SU-DHL-6 (cell line): ENCODE measurements at regions not wholly inside any gene's neighbourhood (a gene's known extent, or its start where the extent isn't known, plus 50 kb on each side); places are given as distances from the start of the nearest gene placed in this dataset.

ENCODE experiments used
- H2AFZ ChIP-seq: fragments of 200-600 bp; sonication (generic); 2 replicates; pipeline ENCODE4 v1.6.1; 2014; ENCODE audit warnings: low read depth, mild to moderate bottlenecking, moderate library complexity, mixed read lengths, antibody characterized with exemption, low read length; ENCODE audit not compliant: severe bottlenecking
- H3F3A ChIP-seq: fragments of 200-600 bp; shearing (Covaris generic); 2 replicates; pipeline ENCODE4 v1.6.0; 2016; ENCODE audit warnings: antibody characterized with exemption, mild to moderate bottlenecking; ENCODE audit not compliant: insufficient read depth
- H3K27ac ChIP-seq: fragments of 200-600 bp; sonication (generic); 2 replicates; pipeline ENCODE4 v1.5.1; 2016; ENCODE audit warnings: low read depth, mild to moderate bottlenecking, low read length, moderate library complexity, mixed read lengths
- H3K27me3 ChIP-seq: fragments of 200-600 bp; sonication (generic), shearing (Covaris generic); 2 replicates; pipeline ENCODE4 v1.6.0; 2014; ENCODE audit warnings: mild to moderate bottlenecking, low read length
- H3K36me3 ChIP-seq: fragments of 200-600 bp; sonication (generic); 2 replicates; pipeline ENCODE4 v1.6.1; 2014; ENCODE audit warnings: mild to moderate bottlenecking, low read length, mixed read lengths
- H3K4me2 ChIP-seq: fragments of 300-600, 200-600 bp; shearing (Covaris generic), sonication (generic); 2 replicates; pipeline ENCODE4 v1.6.0; 2014; ENCODE audit warnings: low read length, low read depth, mild to moderate bottlenecking; ENCODE audit not compliant: poor library complexity, severe bottlenecking
- H3K4me3 ChIP-seq: fragments of 200-600 bp; sonication (generic); 2 replicates; pipeline ENCODE4 v1.5.1; 2014; ENCODE audit warnings: antibody characterized with exemption, low read length, mild to moderate bottlenecking, mixed read lengths; ENCODE audit not compliant: insufficient read depth, poor library complexity, severe bottlenecking
- H3K79me2 ChIP-seq: fragments of 200-600 bp; sonication (generic); 2 replicates; pipeline ENCODE4 v1.6.1; 2014; ENCODE audit warnings: mild to moderate bottlenecking, low read length, moderate library complexity; ENCODE audit not compliant: insufficient read depth
- H3K9ac ChIP-seq: fragments of 200-600 bp; sonication (generic); 2 replicates; pipeline ENCODE4 v1.7.0; 2014; ENCODE audit warnings: mild to moderate bottlenecking, low read length
- H3K9me2 ChIP-seq: fragments of 200-600 bp; sonication (generic); replicated peaks from 2 replicates; pipeline ENCODE4 v1.6.1; 2014; ENCODE audit warnings: low read length; ENCODE audit not compliant: insufficient read depth
- H3K9me3 ChIP-seq: fragments of 200-600 bp; sonication (generic); 2 replicates; pipeline ENCODE4 v1.6.1; 2014; ENCODE audit warnings: low read length, mixed read lengths; ENCODE audit not compliant: insufficient read depth
- H4K20me1 ChIP-seq: fragments of 200-600 bp; sonication (generic); 2 replicates; pipeline ENCODE4 v1.6.1; 2014; ENCODE audit warnings: low read depth, mild to moderate bottlenecking, antibody characterized with exemption, low read length, moderate library complexity, mixed read lengths
- EZH2phosphoT487 ChIP-seq: fragments of 200-600 bp; sonication (generic), shearing (Covaris generic); conservative IDR thresholded peaks from 2 replicates; pipeline ENCODE4 v1.6.1; 2018; ENCODE audit warnings: mild to moderate bottlenecking, antibody characterized with exemption, low read length, moderate library complexity, mixed read lengths
- TF ChIP-seq, protein P1 (sequence below): fragments of 200-600 bp; sonication (generic); IDR thresholded peaks from one replicate; pipeline ENCODE4 v1.5.1; 2017; ENCODE audit warnings: antibody characterized with exemption, mild to moderate bottlenecking, low read length, moderate library complexity; ENCODE audit not compliant: insufficient read depth, poor library complexity, severe bottlenecking

DNA sequence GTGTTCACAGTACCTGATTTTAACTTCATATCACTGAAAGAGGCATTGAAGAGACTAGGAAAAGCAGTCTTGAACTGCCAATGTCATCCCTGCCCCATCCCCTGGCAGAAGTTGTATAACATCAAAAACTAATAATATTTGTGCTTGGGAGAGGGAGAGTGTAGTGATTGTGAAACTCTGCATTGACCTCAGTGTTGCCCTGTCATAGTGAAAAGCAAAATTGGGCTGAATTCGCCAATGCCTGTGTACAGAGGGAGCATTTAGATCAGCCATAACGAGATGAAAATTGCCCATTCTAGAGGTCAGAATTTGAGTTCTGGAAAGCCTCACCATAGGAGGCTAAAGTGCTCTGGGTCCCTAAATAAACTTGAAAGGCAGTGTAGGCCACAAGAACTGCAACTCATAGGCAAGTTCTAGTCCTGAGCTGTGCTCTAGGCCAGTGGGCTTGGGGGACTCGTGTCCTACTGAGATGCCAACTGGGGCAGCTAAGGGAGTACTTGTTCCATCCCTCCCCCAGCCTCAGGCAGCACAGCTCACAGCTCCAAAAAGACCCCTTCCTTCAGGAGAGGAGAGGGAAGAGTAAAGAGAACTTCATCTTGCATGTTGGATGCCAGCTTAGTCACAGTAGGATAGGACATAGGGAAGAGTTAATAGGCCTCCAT lies 855.6 kb downstream of the TSN start:
- Histone ChIP-seq H2AFZ (no peak overlapping the region), H3K9ac (no peak overlapping the region), H3K4me2 (no peak overlapping the region), H3K27me3 (no peaks in the 10 kb centered on the region), H3K36me3 (no peaks in the 10 kb centered on the region), H3K4me3 (no peak overlapping the region), H3K79me2 (no peaks in the 10 kb centered on the region), H3K27ac (no peak overlapping the region), H3K9me2 (no peaks in the 10 kb centered on the region), H3K9me3 (no peaks in the 10 kb centered on the region), H4K20me1 (no peaks in the 10 kb centered on the region), H3F3A (no peaks in the 10 kb centered on the region)
- TF ChIP-seq EZH2phosphoT487 = no peak
- TF ChIP-seq, protein P1, sequence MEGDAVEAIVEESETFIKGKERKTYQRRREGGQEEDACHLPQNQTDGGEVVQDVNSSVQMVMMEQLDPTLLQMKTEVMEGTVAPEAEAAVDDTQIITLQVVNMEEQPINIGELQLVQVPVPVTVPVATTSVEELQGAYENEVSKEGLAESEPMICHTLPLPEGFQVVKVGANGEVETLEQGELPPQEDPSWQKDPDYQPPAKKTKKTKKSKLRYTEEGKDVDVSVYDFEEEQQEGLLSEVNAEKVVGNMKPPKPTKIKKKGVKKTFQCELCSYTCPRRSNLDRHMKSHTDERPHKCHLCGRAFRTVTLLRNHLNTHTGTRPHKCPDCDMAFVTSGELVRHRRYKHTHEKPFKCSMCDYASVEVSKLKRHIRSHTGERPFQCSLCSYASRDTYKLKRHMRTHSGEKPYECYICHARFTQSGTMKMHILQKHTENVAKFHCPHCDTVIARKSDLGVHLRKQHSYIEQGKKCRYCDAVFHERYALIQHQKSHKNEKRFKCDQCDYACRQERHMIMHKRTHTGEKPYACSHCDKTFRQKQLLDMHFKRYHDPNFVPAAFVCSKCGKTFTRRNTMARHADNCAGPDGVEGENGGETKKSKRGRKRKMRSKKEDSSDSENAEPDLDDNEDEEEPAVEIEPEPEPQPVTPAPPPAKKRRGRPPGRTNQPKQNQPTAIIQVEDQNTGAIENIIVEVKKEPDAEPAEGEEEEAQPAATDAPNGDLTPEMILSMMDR = no peak

DNA sequence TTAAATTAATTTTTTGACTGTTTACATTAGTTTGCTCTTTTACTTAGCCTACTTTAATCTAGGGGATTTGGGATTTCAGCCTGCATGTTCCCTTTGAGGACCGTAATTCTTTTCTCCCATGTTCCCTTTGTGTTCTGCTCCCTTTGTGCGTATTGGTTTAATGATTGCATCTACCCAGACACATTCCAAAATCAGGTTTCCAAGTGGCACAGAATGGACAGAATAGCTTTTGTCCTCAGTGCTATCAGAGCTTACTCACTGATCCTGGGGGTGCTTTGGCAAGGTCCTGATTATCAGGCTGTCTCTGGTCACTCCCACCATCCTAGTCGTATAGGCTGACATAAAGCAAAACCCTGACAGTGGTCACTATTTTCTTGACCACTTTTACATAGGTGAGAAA lies 867.5 kb downstream of the TSN start:
- Histone ChIP-seq H2AFZ (no peak overlapping the region), H3K27me3 (no peaks in the 10 kb centered on the region), H3K9me3 (no peaks in the 10 kb centered on the region), H3K9ac (no peak overlapping the region), H3K36me3 (no peaks in the 10 kb centered on the region), H3K4me3 (no peak overlapping the region), H4K20me1 (no peaks in the 10 kb centered on the region), H3K79me2 (no peaks in the 10 kb centered on the region), H3F3A (no peaks in the 10 kb centered on the region), H3K4me2 (no peak overlapping the region), H3K9me2 (no peaks in the 10 kb centered on the region), H3K27ac (no peak overlapping the region)
- TF ChIP-seq, protein P1 = no peak
- no peak for TF ChIP-seq EZH2phosphoT487

DNA sequence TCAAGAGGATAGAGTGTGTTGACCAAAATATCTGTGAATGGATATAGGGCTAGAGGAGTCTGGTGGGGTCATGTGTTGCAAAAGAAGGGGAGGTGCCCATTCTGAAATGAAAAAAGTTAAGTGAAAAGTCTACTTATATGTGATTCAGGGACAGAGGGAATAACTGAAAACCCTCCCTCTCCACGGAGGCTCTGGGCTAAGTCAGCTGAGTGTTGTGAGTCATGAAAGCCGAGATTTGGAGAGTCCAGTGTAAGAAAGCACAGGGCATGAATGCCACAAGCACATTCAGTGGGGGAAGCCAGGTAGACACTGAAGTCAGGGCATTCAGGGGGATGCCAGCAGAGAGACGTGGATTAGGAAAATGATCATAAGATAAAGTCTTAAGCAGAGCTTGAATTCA lies 871.9 kb downstream of the TSN start:
- TF ChIP-seq EZH2phosphoT487 = no peak
- TF ChIP-seq, protein P1 = no peak
- no peak overlapping the region for H3K4me2 ChIP-seq
- H3K36me3 ChIP-seq = no peaks in the 10 kb centered on the region
- H3F3A ChIP-seq = no peaks in the 10 kb centered on the region
- no peaks in the 10 kb centered on the region for H3K9me2 ChIP-seq
- H3K27me3 ChIP-seq = no peaks in the 10 kb centered on the region
- H2AFZ ChIP-seq = no peak overlapping the region
- H3K9ac ChIP-seq = no peak overlapping the region
- no peak overlapping the region for H3K27ac ChIP-seq
- no peaks in the 10 kb centered on the region for H3K9me3 ChIP-seq
- H3K4me3 ChIP-seq = no peak overlapping the region
- no peaks in the 10 kb centered on the region for H4K20me1 ChIP-seq
- no peaks in the 10 kb centered on the region for H3K79me2 ChIP-seq
